Activated naive CD4-positive, alpha-beta T cell treated with anti-CD3 and anti-CD28 coated beads for 36 hours (primary cell): ENCODE measurements at regions not wholly inside any gene's neighbourhood (a gene's known extent, or its start where the extent isn't known, plus 50 kb on each side); places are given as distances from the start of the nearest gene placed in this dataset.

ENCODE experiments used
- CTCF ChIA-PET: fragments of 350-600 bp; sonication (Branson Sonifier 250); formaldehyde crosslinking; loops from one replicate; lab custom pipeline; 2021; ENCODE audit warnings: antibody characterized with exemption; lab: Charles Lee
- DNase-seq: peaks from one replicate; pipeline ENCODE4 v3.0.0-alpha.2; 2020
- H3K27ac Mint-ChIP-seq: one replicate; pipeline ENCODE4 v1.8.0; 2021; ENCODE audit warnings: mild to moderate bottlenecking, mixed read lengths
- H3K27me3 Mint-ChIP-seq: one replicate; pipeline ENCODE4 v1.8.0; 2021; ENCODE audit warnings: low read depth, mixed read lengths
- H3K36me3 Mint-ChIP-seq: one replicate; pipeline ENCODE4 v1.8.0; 2021; ENCODE audit warnings: low read depth, mixed read lengths
- H3K4me1 Mint-ChIP-seq: one replicate; pipeline ENCODE4 v1.8.0; 2021; ENCODE audit warnings: low read depth, mixed read lengths
- H3K4me3 Mint-ChIP-seq: one replicate; pipeline ENCODE4 v1.8.0; 2021; ENCODE audit warnings: mild to moderate bottlenecking, moderate library complexity, mixed read lengths
- H3K9me3 Mint-ChIP-seq: one replicate; pipeline ENCODE4 v1.8.0; 2021; ENCODE audit warnings: mixed read lengths
- intact Hi-C: fragments of 100-400 bp; cut with micrococcal nuclease; formaldehyde crosslinking; loops from one replicate; pipeline ENCODE4 v1.15.1; 2023

GRCh38 chrX:112577146-112577545, 102.6 kb downstream of the LHFPL1 start:
- H3K9me3 Mint-ChIP-seq: no peaks in the 10 kb centered on the region
- H3K4me1 Mint-ChIP-seq: no peaks in the 10 kb centered on the region
- H3K27me3 Mint-ChIP-seq: peaks cover 2% of the 10 kb centered on the region
- DNase-seq: no peak
- CTCF ChIA-PET: no interaction called here
- no peak overlapping the region for H3K4me3 Mint-ChIP-seq
- H3K27ac Mint-ChIP-seq: no peak overlapping the region
- intact Hi-C loops: no loop called here
- H3K36me3 Mint-ChIP-seq: no peaks in the 10 kb centered on the region

- H3K27me3 Mint-ChIP-seq: peaks cover 5% of the 10 kb centered on the region
- DNase-seq: no peak
- peaks cover under 1% of the 10 kb centered on the region for H3K9me3 Mint-ChIP-seq
- no peak overlapping the region for H3K4me3 Mint-ChIP-seq
- no peaks in the 10 kb centered on the region for H3K4me1 Mint-ChIP-seq
- no peaks in the 10 kb centered on the region for H3K36me3 Mint-ChIP-seq
- no peak overlapping the region for H3K27ac Mint-ChIP-seq
- intact Hi-C loops: no loop called here
- CTCF ChIA-PET: no interaction called here
These were observed 108.3 kb downstream of the LHFPL1 start for GRCh38 chrX:112571388-112571787.

GRCh38 chrX:112555831-112556230, 123.9 kb downstream of the LHFPL1 start:
- no peaks in the 10 kb centered on the region for H3K36me3 Mint-ChIP-seq
- no peak for DNase-seq
- peaks cover 3% of the 10 kb centered on the region for H3K27me3 Mint-ChIP-seq
- CTCF ChIA-PET: no interaction called here
- no peak overlapping the region for H3K27ac Mint-ChIP-seq
- no peaks in the 10 kb centered on the region for H3K4me1 Mint-ChIP-seq
- H3K4me3 Mint-ChIP-seq: no peak overlapping the region
- intact Hi-C loops: no loop called here
- no peaks in the 10 kb centered on the region for H3K9me3 Mint-ChIP-seq

GRCh38 chrX:112545051-112545450, 134.7 kb downstream of the LHFPL1 start:
- CTCF ChIA-PET: no interaction called here
- Mint-ChIP-seq H3K27ac (no peak overlapping the region), H3K4me3 (no peak overlapping the region), H3K9me3 (peaks cover under 1% of the 10 kb centered on the region), H3K27me3 (no peaks in the 10 kb centered on the region), H3K4me1 (no peaks in the 10 kb centered on the region), H3K36me3 (no peaks in the 10 kb centered on the region)
- intact Hi-C loops: no loop called here
- DNase-seq: no peak

GRCh38 chrX:112536544-112536943, 143.2 kb downstream of the LHFPL1 start:
- no peak for DNase-seq
- CTCF ChIA-PET: no interaction called here
- intact Hi-C loops: no loop called here
- Mint-ChIP-seq H3K4me3 (no peak overlapping the region), H3K4me1 (no peaks in the 10 kb centered on the region), H3K27me3 (no peaks in the 10 kb centered on the region), H3K9me3 (no peaks in the 10 kb centered on the region), H3K27ac (no peak overlapping the region), H3K36me3 (no peaks in the 10 kb centered on the region)

GRCh38 chrX:112527903-112528302, 151.8 kb downstream of the LHFPL1 start:
- intact Hi-C loops: no loop called here
- Mint-ChIP-seq H3K4me3 (no peak overlapping the region), H3K27me3 (no peaks in the 10 kb centered on the region), H3K4me1 (no peaks in the 10 kb centered on the region), H3K9me3 (no peaks in the 10 kb centered on the region), H3K36me3 (no peaks in the 10 kb centered on the region), H3K27ac (no peak overlapping the region)
- DNase-seq: no peak
- CTCF ChIA-PET: no interaction called here

- CTCF ChIA-PET: no interaction called here
- Mint-ChIP-seq H3K4me3 (no peak overlapping the region), H3K9me3 (peaks cover 3% of the 10 kb centered on the region), H3K36me3 (no peaks in the 10 kb centered on the region), H3K4me1 (no peaks in the 10 kb centered on the region), H3K27me3 (no peaks in the 10 kb centered on the region), H3K27ac (no peak overlapping the region)
- DNase-seq: no peak
- intact Hi-C loops: no loop called here
These were observed 158.1 kb downstream of the LHFPL1 start for GRCh38 chrX:112521676-112522075.

GRCh38 chrX:112520124-112520523, 159.6 kb downstream of the LHFPL1 start:
- no peaks in the 10 kb centered on the region for H3K4me1 Mint-ChIP-seq
- H3K27ac Mint-ChIP-seq: no peak overlapping the region
- H3K9me3 Mint-ChIP-seq: peaks cover 4% of the 10 kb centered on the region
- no peaks in the 10 kb centered on the region for H3K27me3 Mint-ChIP-seq
- H3K36me3 Mint-ChIP-seq: no peaks in the 10 kb centered on the region
- CTCF ChIA-PET: no interaction called here
- intact Hi-C loops: no loop called here
- no peak overlapping the region for H3K4me3 Mint-ChIP-seq
- no peak for DNase-seq

GRCh38 chrX:112513154-112513553, 166.6 kb downstream of the LHFPL1 start:
- Mint-ChIP-seq H3K9me3 (peaks cover 11% of the 10 kb centered on the region), H3K36me3 (no peaks in the 10 kb centered on the region), H3K4me1 (no peaks in the 10 kb centered on the region), H3K27ac (no peak overlapping the region), H3K4me3 (no peak overlapping the region), H3K27me3 (no peaks in the 10 kb centered on the region)
- intact Hi-C loops: no loop called here
- CTCF ChIA-PET: no interaction called here
- no peak for DNase-seq

- H3K4me1 Mint-ChIP-seq: no peaks in the 10 kb centered on the region
- CTCF ChIA-PET: no interaction called here
- H3K27me3 Mint-ChIP-seq: no peaks in the 10 kb centered on the region
- H3K9me3 Mint-ChIP-seq: peaks cover 11% of the 10 kb centered on the region
- H3K4me3 Mint-ChIP-seq: no peak overlapping the region
- DNase-seq: no peak
- H3K36me3 Mint-ChIP-seq: no peaks in the 10 kb centered on the region
- no peak overlapping the region for H3K27ac Mint-ChIP-seq
- intact Hi-C loops: no loop called here
These were observed 167.2 kb downstream of the LHFPL1 start for GRCh38 chrX:112512509-112512908.

- intact Hi-C loops: no loop called here
- Mint-ChIP-seq H3K4me1 (no peaks in the 10 kb centered on the region), H3K27ac (no peak overlapping the region), H3K4me3 (no peak overlapping the region), H3K36me3 (no peaks in the 10 kb centered on the region), H3K27me3 (no peaks in the 10 kb centered on the region), H3K9me3 (peaks cover 11% of the 10 kb centered on the region)
- no peak for DNase-seq
- CTCF ChIA-PET: no interaction called here
These were observed 169.1 kb downstream of the LHFPL1 start for GRCh38 chrX:112510629-112511028.

GRCh38 chrX:112477653-112478052, 202.1 kb downstream of the LHFPL1 start:
- DNase-seq: no peak
- H3K27me3 Mint-ChIP-seq: no peaks in the 10 kb centered on the region
- H3K9me3 Mint-ChIP-seq: peaks cover 2% of the 10 kb centered on the region
- no peak overlapping the region for H3K27ac Mint-ChIP-seq
- H3K4me3 Mint-ChIP-seq: no peak overlapping the region
- H3K36me3 Mint-ChIP-seq: no peaks in the 10 kb centered on the region
- CTCF ChIA-PET: no interaction called here
- H3K4me1 Mint-ChIP-seq: no peaks in the 10 kb centered on the region
- intact Hi-C loops: no loop called here

GRCh38 chrX:112473654-112474053, 206.1 kb downstream of the LHFPL1 start:
- Mint-ChIP-seq H3K9me3 (no peaks in the 10 kb centered on the region), H3K27ac (no peak overlapping the region), H3K4me1 (no peaks in the 10 kb centered on the region), H3K36me3 (no peaks in the 10 kb centered on the region), H3K27me3 (no peaks in the 10 kb centered on the region), H3K4me3 (no peak overlapping the region)
- DNase-seq: no peak
- CTCF ChIA-PET: no interaction called here
- intact Hi-C loops: no loop called here

GRCh38 chrX:112470551-112470950, 209.2 kb downstream of the LHFPL1 start:
- intact Hi-C loops: no loop called here
- DNase-seq: no peak
- H3K9me3 Mint-ChIP-seq: no peaks in the 10 kb centered on the region
- H3K4me1 Mint-ChIP-seq: no peaks in the 10 kb centered on the region
- H3K4me3 Mint-ChIP-seq: no peak overlapping the region
- CTCF ChIA-PET: no interaction called here
- H3K27ac Mint-ChIP-seq: no peak overlapping the region
- H3K27me3 Mint-ChIP-seq: no peaks in the 10 kb centered on the region
- no peaks in the 10 kb centered on the region for H3K36me3 Mint-ChIP-seq
